Ishikawa (cell line): ENCODE measurements at regions not wholly inside any gene's neighbourhood (a gene's known extent, or its start where the extent isn't known, plus 50 kb on each side); places are given as distances from the start of the nearest gene placed in this dataset.

Experiments
- CREB1 ChIP-seq: IDR thresholded peaks from 2 replicates; pipeline ENCODE4 v1.6.1; 2012; ENCODE audit warnings: low read depth
- EGR1 ChIP-seq: IDR thresholded peaks from 2 replicates; pipeline ENCODE4 v1.6.1; 2012
- RAD21 ChIP-seq: IDR thresholded peaks from 2 replicates; pipeline ENCODE4 v1.6.1; 2012; ENCODE audit warnings: low read depth
- REST ChIP-seq: IDR thresholded peaks from 2 replicates; pipeline ENCODE4 v1.6.1; 2012; ENCODE audit warnings: low read depth, mild to moderate bottlenecking
- TCF12 ChIP-seq: IDR thresholded peaks from 2 replicates; pipeline ENCODE4 v1.6.1; 2012; ENCODE audit warnings: low read depth
- USF1 ChIP-seq: IDR thresholded peaks from 2 replicates; pipeline ENCODE4 v1.6.1; 2012

- TF ChIP-seq EGR1 (no peak), REST (no peak), USF1 (no peak), RAD21 (no peak), TCF12 (no peak), CREB1 (no peak)
These were observed 496.2 kb upstream of the NRXN1 start for GRCh38 chr2:51528156-51528555.
